ENCODE measurements at regions not wholly inside any gene's neighbourhood (a gene's known extent, or its start where the extent isn't known, plus 50 kb on each side); places are given as distances from the start of the nearest gene placed in this dataset.
A peak's percentile ranks its signal among the peaks of the same experiment; 100 is the strongest.
"Not testable (repeated sequence)": the region's sequence is repeated elsewhere in the genome, so short reads cannot be mapped to it uniquely, and the experiment has no call there.

DNA sequence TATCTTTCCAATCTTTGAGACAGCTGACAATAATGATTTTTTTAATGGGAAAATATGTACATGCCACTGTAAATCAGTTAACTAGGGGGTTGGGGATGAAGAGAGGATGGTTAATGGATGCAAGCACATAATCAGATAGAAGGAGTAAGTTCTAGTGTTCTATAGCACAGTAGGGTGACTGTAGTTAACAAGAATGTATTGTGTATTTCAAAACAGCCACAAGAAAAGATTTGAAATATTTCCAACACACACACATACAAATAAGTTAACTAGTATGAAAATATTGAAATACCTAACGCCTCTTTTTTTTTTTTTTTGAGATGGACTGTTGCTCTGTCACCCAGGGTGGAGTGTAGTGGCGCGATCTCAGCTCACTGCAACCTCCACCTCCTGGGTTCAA, 153.4 kb upstream of the SALL4 start:
- DNase-seq = no peak

DNA sequence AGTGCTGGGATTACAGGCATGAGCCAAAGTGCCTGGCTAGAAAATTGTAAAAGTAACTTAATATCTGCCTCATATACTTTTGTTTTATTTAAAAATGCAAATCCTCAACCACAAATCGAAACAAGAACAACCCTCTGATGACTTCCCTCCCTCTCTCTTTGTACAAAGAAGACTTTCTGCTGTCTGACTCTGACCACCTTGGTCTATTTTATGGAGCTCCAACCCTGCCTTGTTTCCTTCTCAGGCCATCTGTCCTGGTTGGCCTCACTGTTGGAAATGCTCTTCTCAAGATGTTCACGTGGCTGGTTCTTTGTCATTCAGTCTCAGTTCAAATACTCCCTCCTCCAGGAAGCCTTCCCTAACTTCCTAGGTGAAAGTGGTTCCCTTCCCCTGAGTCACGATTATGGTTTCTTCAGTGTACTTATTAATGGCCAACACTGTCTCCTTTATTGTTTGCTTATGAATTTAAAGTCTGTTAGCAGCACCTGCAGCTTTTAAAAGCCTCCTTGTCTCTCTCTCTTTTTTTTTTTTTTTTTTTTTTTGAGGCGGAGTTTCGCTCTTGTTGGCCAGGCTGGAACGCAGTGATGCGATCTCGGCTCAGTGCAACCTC, 151.5 kb upstream of the SALL4 start:
- DNase-seq = peak in 1 of 2 experiments; percentile 27

DNA sequence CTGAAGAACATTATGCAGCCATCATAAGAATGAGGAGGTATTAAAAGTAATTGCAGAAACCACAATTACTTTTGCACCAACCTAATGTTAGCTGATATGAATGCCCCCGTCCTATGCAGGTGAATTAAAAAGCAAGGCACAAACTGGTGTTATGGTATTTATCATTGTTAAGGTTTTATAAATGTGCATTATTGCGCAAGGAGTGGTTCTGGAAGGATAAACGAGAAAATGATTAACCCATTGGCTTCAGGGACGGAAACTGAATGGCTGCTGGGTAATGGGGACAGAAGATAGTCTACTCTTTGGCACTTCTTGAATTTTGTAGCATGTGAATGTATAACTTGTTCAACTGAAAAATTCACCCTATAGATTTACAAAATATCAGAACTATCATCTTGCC, 148.6 kb upstream of the SALL4 start:
- no peak for DNase-seq

DNA sequence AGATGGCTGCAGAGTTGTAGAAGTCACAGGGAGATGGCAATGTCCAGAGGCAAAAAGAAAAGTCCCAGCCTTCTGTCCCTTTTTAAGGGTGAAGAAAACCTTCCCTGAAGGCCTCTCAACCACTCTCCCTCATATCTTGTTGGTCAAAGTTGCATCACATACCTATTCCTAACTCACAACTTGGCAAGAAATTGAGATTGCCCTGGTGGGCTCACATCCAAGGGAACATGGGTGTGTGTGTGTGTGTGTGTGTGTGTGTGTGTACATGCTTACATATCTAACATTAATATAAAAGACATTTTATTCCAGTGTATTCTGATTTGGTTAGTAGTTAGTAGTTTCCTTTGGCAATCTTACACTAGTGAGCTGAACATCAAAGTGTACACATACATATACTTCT, 144.3 kb upstream of the SALL4 start:
- no peak for DNase-seq

DNA sequence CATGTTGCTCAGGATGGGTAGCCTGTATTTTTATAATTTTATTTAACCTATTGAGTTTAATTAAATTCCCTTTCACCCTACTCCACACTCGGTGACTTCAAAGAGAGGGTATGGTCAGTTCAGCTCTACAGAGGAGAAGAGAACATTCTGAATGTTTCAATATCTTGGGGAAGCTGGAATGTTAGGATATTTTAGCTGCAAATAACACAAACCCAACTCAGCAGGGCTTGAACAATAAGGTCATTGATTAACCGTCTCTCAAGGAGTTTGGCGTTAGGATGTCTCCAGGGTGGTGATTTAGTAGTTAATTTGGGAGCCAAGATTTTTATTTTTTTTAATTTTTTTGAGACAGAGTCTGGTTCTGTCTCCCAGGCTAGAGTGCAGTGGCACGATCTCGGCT, 143.6 kb upstream of the SALL4 start:
- DNase-seq = no peak

DNA sequence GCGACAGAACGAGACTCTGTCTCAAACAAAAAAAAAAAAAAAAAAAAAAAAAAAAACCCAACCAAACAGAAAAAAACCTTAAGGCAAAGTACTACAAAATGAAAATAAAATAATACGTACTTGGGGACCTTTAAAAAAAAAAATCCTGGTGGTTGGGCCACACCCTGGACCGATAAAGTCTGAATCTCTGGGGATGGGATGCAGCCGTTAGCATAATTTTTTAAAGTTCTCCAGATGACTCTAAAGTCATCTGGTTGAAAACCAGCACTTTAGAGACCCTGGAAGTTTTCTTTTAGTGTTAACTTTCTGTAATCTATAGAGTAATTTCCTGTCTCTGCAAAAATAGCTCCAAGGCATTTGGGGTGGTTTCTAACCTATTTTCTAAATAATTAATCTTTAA, 142.9 kb upstream of the SALL4 start:
- no peak for DNase-seq

DNA sequence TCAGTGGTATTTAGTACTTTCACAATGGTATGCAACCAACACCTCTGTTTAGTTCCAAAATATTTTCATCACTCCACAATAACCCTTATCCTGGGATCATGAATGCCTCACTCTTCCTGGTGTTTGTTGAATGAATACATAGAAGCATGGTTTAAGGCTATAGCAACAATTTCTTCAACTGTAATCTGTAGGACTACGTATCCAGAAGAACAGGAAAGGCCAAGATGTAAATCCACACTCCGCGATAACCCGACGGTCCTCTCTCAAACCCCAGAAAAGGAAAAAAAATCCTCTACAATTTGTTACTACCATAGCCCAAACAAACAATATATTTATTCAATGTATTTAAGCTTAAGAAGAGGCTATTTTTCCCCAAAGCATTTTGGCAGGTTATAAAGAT, 141.4 kb upstream of the SALL4 start:
- no peak for DNase-seq

DNA sequence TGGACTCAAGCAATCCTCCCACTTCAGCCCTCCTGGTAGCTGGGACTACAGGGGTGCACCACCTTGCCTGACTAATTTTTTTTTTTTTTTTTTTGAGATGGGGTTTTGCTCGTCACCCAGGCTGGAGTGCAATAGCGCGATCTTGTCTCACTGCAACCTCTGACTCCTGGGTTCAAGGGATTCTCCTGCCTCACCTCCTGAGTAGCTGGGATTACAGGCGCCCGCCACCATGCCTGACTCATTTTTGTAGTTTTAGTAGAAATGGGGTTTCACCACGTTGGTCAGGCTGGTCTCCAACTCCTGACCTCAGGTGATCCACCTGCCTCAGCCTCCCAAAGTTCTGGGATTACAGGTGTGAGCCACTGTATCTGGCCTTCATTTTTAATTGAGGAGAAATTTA, 141.0 kb upstream of the SALL4 start:
- DNase-seq = not testable (repeated sequence)

DNA sequence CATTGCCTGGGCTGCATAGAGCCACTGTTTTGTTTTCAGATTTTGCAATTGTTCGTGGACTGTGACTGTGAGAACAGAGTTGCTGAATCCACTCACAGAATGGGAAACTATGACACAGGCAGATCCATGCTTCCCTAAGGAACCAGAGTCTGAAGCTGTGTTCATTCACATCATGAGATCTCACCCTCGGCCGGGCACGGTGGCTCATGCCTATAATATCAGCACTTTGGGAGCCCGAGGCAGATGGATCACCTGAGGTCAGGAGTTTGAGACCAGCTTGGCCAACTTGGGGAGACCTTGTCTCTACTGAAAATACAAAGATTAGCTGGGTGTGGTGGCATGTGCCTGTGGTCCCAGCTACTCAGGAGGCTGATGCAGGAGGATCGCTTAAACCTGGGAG, 139.2 kb upstream of the SALL4 start:
- DNase-seq = no peak

DNA sequence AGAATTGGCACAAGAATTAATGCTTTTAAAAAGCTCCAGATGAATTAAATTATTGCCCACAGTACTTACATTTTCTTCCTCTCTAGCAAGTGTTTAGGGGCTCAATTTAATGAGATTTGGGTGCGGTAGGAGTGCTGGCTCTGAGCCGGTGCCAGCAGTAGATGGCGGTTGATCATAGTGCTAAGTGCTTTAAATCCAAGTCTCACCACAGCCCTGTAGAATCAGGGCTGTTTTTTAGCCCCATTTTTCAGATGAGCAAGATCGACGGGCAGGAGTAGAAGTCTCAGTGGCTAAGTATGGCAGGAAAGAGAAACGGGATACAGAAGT, 136.9 kb upstream of the SALL4 start:
- DNase-seq = no peak

DNA sequence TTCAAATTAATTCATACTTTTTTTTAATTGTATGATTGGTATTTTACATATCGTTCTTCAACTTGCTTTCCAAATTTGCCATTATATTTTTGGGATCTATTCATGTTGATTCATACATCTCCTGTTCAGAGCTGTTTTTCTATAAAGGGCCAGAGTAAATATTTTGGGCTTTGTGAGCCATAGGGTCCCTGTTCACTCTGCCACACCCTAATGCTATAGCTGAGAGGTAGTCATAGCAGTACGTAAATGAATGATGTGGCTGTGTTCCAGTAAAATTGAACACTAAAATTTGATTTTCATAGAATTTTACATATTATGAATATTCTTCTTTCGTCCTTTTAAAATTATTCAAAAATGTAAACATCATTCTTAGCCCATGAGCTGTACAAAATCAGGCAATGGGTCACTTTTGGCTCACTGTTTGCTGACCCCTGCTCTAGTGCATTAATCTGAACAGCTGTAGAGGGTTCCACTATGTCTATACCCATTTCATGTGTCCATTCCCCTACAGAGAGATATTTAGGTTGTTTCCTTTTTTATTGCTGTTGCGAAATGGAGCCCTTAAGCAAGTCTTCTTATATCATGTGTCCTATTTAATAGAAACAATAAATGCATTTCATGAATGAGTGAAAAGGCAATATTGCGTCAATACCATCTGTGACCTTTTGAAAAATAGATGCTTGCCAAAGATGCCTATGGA, 136.4 kb upstream of the SALL4 start:
- DNase-seq = no peak

DNA sequence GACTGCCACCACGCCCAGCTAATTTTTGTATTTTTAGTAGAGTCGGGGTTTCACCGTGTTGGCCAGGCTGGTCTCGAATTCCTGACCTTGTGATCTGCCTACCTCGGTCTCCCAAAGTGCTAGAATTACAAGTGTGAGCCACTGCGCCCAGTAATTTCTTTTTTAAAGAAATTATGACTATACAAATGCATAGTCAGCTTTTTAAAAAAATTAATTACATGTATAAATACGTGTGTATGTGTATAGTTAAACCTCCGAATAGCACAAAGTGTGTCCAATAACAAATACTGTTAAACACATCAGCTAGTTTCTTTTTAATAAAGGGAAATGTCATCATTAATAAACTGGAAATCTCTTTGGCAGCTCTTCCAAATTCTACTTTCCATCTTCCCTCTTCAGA, 135.5 kb upstream of the SALL4 start:
- no peak for DNase-seq

DNA sequence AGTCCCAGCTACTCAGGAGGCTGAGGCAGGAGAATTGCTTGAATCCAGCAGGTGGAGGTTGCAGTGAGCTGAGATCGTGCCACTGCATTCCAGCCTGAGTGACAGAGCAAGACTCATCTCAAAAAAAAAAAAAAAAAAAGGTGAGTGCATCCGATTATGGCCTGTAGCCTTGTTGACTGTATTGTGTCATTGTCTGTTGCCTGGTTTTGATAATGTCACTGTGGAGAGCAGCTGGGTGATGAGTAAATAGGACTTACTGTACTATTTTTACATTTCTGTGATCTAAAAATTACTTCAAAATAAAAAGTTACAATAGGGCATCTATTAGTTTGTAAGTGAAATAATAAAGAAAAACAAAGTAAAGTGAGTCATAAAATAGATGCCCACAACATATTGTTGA, 134.1 kb upstream of the SALL4 start:
- DNase-seq = no peak

DNA sequence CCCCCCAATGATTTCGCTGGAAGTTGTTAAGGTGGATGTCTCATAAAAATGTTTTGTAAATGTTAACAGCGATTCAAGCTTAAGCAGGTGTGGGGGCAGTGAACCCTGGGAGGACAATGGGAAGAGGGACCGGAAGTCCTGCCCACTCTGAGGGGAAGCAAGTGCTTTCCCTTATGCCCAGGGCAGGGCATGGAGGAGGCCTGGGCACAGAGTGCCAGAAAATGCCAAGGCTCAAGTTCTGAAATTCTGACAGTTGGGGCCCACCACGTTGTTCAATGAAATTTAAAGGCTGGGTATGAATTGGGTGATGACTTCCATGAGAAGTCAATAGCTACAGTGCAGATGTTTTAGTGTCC, 132.7 kb upstream of the SALL4 start:
- no peak for DNase-seq

DNA sequence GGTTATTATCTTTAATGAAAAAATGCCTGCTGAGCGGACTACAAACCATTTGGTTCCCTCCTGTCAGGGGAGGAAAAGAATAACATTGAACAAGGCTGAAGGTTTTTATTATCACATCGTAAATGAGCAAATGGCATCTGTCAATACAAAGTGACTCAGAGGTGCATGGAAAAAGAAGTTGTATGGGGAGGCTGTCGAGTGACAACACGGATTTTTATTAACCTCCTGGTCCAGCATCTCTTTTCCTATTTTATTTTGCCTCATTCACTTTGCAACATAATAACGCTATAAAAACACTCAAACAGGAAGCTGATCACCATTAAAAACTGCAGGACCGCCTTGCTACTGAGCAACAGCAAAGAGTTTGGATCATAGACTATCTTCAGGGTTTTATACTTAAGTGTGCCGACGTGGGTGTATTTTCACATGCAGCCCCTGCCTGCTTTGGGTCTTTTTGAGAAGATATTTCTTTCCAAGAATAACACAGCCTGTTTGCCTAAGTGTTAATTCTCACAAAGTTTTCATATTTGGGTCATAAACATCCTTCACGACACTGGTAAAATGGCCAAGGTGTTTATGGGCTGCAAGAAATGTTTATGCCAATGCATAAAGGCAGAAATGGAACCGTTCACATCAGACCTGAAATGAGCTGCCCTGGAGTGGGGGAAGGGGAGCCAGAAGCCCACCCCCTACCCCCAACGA, 132.1 kb upstream of the SALL4 start:
- no peak for DNase-seq

DNA sequence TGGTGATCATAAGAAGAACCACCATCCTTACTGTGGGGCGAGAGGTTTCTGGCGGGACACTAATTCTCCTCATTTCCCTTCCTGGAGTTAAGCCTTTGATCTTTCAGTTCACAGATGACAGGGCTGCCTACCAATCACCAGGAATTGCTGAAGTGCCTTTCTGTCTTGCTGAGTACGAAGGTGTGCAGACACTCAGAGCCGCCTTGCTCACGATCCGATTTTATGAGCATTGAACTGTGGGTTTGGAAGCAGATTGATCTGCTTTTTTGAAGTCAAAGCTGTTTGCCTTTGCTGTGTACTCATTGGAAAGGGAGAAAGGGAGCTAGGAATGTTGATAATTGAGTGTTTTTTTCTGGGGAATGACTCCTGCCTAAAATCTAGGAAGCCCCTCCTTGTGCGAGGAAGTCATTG, 129.1 kb upstream of the SALL4 start:
- no peak for DNase-seq

DNA sequence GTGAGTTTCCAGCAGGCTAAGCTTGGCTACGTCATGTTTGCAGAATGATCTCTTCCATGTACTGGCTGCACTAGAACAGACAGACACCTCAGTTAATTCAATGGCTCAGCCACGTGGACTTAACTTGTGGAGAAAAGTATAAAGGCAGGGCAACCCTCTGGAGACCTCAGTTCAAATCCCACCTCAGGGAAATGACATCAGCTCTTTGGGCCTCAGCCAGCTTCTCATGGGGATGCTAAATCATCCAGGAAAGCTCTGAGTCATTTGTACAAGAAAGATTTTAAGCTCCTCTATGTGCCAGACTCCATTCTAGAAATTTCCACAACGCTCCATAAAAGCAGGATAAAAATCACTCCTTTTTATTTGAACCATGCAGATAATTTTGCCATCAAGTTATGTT, 128.5 kb upstream of the SALL4 start:
- DNase-seq = no peak

DNA sequence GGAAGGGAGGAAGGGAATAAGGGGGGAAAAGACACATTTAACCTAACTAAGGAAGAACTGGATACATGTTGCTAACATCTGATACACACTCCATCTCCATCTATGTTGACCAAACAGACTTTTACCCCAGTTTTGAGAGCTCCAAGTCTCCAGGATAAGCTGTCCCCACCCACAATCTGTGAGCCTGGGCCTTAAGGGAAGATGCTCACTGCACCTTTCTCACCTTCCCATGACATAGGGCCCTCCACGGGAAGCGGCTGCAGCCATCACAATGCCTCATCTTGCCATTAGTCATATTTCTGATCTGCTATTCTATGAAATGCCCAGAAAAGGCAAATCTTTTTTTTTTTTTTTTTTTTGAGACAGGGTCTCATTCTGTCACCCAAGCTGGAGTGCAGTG, 126.6 kb upstream of the SALL4 start:
- no peak for DNase-seq

DNA sequence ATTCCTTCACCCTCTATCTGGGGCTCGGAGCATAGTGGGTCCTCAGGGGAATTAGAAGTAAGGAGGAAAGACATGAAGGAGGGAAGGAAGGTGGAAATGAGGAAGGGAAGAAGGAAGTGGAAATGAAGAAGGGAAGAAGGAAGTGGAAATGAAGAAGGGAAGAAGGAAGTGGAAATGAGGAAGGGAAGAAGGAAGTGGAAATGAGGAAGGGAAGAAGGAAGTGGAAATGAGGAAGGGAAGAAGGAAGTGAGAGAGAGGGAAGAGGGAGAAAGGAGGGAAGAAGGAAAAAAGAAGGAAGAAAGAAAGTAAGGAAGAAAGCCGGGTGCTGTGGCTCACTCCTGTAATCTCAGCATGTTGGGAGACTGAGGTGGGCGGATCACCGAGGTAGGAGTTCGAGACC, 125.6 kb upstream of the SALL4 start:
- not testable (repeated sequence) for DNase-seq

DNA sequence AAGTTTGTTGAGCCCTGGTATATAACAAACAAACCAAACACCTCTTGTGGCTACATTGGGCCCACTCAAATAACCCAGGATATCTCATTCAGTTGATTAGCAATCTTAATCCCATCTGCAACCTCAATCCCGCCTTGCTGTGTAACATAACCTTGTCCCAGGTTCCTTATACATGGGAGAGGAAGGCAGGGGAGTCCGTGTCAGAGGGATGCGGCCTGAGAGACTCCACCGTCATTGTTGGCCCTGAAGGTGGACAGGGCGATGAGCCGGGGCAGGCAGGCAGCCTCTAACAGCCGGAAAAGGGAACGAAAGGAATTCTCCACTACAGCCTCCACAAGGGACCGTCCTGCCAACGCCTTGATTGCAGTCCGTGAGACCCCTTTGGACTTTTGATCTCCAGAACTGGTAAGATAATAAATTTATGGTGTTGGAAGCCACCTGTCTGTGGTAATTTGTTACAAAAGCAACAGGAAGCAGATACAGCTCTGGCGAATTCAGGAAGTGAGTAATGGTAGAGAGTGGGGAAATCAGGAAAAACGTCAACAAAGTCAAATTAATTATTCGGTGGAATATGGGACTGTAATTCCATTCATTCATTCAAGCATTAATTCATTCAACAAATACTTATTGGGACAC, 124.5 kb upstream of the SALL4 start:
- no peak for DNase-seq

DNA sequence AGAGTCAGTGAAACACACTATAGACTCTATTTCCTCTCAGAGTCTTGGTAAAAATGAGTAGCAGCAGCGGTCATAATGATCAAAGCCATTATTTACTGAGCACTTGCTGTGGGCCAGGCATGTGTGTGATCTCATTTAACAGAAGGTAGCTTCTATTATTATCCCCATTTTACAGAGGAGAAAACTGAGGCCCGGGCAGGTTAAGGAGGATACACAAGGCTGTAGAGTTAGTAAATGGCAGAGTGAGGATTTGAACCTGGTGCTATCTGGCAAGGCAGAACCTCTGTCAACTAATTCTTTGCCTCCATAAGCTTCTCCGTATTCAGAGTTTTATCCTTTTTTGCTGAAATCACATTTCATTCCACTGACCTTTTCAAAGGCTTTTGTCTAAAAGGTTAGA, 122.2 kb upstream of the SALL4 start:
- no peak for DNase-seq

DNA sequence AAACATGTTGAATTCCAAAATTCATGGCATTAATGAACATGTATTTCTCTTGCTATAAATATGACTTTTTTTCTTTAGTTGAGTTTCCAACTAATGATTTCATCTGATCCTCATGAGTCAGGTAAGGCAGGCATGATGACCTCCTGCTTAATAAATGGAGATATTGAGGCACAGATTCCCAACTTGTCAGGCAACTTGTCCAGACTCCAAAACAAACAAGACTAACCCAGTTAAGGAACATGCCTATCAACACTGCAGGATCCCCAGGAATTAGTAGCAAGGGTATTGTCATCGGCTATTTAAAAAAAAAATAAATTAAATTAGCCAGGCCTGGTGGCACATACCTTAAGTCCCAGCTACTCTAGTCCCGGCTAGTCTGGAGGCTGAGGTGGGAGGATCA, 121.3 kb upstream of the SALL4 start:
- no peak for DNase-seq

DNA sequence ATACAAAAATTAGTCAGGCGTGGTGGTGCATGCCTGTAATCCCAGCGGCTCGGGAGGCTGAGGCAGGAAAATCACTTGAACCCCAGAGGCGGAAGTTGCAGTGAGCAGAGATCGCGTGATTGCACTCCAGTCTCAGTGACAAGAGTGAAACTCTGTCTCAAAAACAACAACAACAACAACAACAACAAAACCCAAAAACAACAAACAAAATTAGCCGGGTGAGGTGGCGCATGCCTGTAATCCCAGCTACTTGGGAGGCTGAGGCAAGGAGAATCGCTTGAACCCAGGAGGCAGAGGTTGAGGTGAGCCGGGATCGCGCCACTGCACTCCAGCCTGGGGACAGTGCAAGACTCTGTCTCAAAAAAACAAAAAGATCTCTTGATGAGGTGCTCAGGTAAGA, 120.5 kb upstream of the SALL4 start:
- DNase-seq = not testable (repeated sequence)

DNA sequence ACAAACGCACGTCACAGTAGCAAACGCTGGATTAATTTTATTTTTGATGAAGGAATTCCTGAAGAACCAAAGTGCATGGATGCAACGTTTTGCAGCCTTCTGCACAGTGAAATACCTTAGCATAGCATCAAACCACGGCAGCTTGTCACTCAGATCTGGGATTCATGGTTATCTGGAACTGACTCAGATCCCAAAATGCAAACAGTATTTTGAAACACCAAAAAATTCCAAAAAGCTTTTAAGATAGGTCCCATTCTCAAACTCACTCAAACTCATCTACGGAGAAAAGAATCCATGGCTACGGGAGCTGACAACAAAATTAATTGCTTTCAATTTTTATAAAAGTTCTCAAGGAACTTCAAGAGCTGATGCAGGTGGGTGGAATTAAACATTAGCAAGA, 116.2 kb upstream of the SALL4 start:
- DNase-seq = no peak

Data from NCI-H526 (cell line).